Adrenal gland (tissue), 9 donors: ENCODE measurements at regions not wholly inside any gene's neighbourhood (a gene's known extent, or its start where the extent isn't known, plus 50 kb on each side); places are given as distances from the start of the nearest gene placed in this dataset.

Experiments
- DNase-seq, 7 donors: peaks; one replicate each; pipeline ENCODE4 v3.0.0-alpha.2; 2019 to 2020
- H3K27ac ChIP-seq, 5 donors: fragments of 200-600 bp; sonication (generic) in 4 of 5; 1 replicate in 3 of 5; 2 replicates in 2 of 5; pipeline versions ENCODE4 v1.5.1 to v1.8.0; 2016 to 2020; ENCODE audit warnings: mild to moderate bottlenecking in 1 of 5
- H3K27me3 ChIP-seq: fragments of 200-600 bp; 2 replicates; pipeline ENCODE4 v1.8.0; 2021
- H3K36me3 ChIP-seq, 2 donors: fragments of 200-600 bp; replicated peaks in 1 of 2; 1 replicate in 1 of 2; 2 replicates in 1 of 2; pipeline versions ENCODE4 v1.5.1 to v1.8.0; 2018 to 2022
- H3K4me1 ChIP-seq, 2 donors: fragments of 200-600 bp; replicated peaks in 1 of 2; 1 replicate in 1 of 2; 2 replicates in 1 of 2; pipeline versions ENCODE4 v1.5.1 to v1.8.0; 2018 to 2021
- H3K4me3 ChIP-seq, 4 donors: fragments of 200-600 bp; sonication (generic) in 3 of 4; one replicate each; pipeline ENCODE4 v1.5.1; 2016 to 2018
- H3K9me3 ChIP-seq, 3 donors: fragments of 200-600 bp; sonication (generic) in 1 of 3; replicated peaks in 1 of 3; 1 replicate in 2 of 3; 2 replicates in 1 of 3; pipeline versions ENCODE4 v1.5.1 to v1.8.0; 2016 to 2021
- POLR2A ChIP-seq, 2 donors: fragments of 450-650 bp; IDR thresholded peaks; one replicate each; pipeline ENCODE4 v1.6.1; 2017; ENCODE audit warnings: antibody characterized with exemption in 2 of 2, mild to moderate bottlenecking in 2 of 2, moderate library complexity in 1 of 2
- WGBS, 4 donors: extraction: QIAGEN DNeasy Blood & Tissue Kit in 2 of 4; methylation state at CpG; one replicate each; pipeline versions ENCODE4 v1.1.5 to v1.1.7; 2013 to 2017; 5-methylcytosine and 5-hydroxymethylcytosine counted together
- intact Hi-C, 2 donors: fragments of 100-400 bp; cut with DNase I; formaldehyde crosslinking; loops; one replicate each; pipeline versions ENCODE4 v1.14.1 to v1.15.0; 2022 to 2023
- TF ChIP-seq, protein P1 (sequence below), 6 experiments: fragments of 450-650 bp in 4 of 6; fragments of 200-600 bp in 2 of 6; sonication (generic) in 1 of 6; IDR thresholded peaks; 1 replicate in 5 of 6; 2 replicates in 1 of 6; pipeline versions ENCODE4 v1.5.1 to v1.8.0; 2016 to 2021; ENCODE audit warnings: antibody characterized with exemption in 6 of 6, mild to moderate bottlenecking in 2 of 6, moderate library complexity in 1 of 6
- donor health status: healthy with polysubstance abuse.
- donor health status: Bipolar disorder and iron deficiency.
- donor health status: DM: yes; HTN: yes; CAD: no.
- donor health status: DM: no; HTN: no; CAD: no.
- donor health status: DM: no; HTN: no; CAD: no.

DNA sequence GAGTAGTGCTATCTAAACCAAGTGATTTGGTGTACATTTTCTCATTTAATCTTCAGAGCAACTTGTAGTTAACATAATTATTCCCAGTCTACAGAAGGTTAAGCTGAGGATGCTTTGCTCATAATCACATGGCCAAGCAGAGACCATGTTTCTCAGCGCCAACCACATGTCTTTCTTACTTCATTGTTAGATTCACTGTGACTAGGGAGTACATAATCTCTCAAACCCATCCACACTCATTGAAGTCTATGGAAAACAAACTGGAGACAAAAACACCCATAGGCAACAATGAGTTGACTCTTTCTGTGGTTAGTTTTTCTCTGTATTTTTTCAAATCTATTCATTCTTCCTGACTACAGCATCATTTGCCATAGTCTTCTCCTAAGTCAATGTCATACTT is 281.7 kb upstream of the PTGER4 start:
- no peaks in the 10 kb centered on the region for H3K9me3 ChIP-seq
- intact Hi-C loops, result no loop called here

DNA sequence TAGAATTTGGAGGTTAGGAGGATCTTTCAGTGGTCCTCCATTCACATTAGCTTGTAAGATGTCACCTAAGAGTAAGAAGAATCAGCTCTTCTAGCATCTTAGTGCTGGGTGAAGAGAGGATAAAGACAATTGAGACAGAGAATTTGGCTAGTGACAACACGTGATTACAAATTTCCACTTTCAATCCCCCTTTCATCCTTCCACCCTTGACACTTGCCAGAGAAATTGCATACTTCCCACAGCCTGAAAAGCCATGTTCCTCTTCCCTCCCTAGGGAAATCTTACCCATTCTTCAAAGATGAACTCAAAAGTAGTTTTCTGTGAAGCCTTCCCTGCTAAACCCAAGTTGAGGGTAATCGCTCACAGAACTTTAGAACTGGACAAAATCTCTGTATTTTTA is 282.6 kb upstream of the PTGER4 start:
- intact Hi-C loops, result no loop called here
- Histone ChIP-seq H3K9me3 (no peaks in the 10 kb centered on the region), H3K27me3 (no peaks in the 10 kb centered on the region), H3K27ac (no peak overlapping the region), H3K36me3 (no peaks in the 10 kb centered on the region), H3K4me3 (no peak overlapping the region), H3K4me1 (peaks cover 0 to 4% of the 10 kb centered on the region in 2 donors)
- no peak for TF ChIP-seq POLR2A (IDR thresholded peaks at IDR 0.05)
- TF ChIP-seq, protein P1, sequence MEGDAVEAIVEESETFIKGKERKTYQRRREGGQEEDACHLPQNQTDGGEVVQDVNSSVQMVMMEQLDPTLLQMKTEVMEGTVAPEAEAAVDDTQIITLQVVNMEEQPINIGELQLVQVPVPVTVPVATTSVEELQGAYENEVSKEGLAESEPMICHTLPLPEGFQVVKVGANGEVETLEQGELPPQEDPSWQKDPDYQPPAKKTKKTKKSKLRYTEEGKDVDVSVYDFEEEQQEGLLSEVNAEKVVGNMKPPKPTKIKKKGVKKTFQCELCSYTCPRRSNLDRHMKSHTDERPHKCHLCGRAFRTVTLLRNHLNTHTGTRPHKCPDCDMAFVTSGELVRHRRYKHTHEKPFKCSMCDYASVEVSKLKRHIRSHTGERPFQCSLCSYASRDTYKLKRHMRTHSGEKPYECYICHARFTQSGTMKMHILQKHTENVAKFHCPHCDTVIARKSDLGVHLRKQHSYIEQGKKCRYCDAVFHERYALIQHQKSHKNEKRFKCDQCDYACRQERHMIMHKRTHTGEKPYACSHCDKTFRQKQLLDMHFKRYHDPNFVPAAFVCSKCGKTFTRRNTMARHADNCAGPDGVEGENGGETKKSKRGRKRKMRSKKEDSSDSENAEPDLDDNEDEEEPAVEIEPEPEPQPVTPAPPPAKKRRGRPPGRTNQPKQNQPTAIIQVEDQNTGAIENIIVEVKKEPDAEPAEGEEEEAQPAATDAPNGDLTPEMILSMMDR (IDR thresholded peaks at IDR 0.05), result no peak
- no peak for DNase-seq
- 28 to 73% (median 64%) methylated on average over 2 of the region's 2 CpGs for WGBS, 4 donors

More for the DNA sequence above, 281.7 kb upstream of the PTGER4 start:
- DNase-seq, result no peak
- Histone ChIP-seq H3K4me3 (no peak overlapping the region), H3K4me1 (peaks cover 0 to 4% of the 10 kb centered on the region in 2 donors), H3K27me3 (no peaks in the 10 kb centered on the region), H3K36me3 (no peaks in the 10 kb centered on the region), H3K27ac (no peak overlapping the region)
- TF ChIP-seq, protein P1 (IDR thresholded peaks at IDR 0.05), result no peak
- TF ChIP-seq POLR2A (IDR thresholded peaks at IDR 0.05), result no peak
- 68 to 87% (median 77%) methylated on average over 1 of the region's 1 CpG for WGBS, 4 donors

DNA sequence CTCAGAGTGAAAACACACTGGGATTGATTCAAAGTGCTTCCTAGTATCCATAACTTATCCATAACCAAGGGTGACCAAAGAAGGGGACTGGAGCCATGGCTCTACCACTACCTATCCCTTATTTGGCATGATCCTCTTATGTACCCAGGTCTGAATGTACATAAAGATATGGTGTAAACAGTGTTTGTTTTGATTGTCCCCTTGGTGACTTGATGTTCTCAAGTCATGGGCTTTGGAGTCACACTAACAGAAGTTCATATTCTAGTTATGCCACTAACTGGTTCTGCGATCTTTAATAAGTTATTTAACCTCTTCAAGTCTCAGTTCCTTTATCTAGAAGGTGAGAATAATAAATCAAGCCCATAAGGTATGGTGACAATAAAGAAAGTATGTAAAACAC is 283.4 kb upstream of the PTGER4 start:
- TF ChIP-seq POLR2A (IDR thresholded peaks at IDR 0.05), result no peak
- TF ChIP-seq, protein P1 (IDR thresholded peaks at IDR 0.05), result no peak
- Histone ChIP-seq H3K27ac (no peak overlapping the region), H3K4me3 (no peak overlapping the region), H3K4me1 (no peaks in the 10 kb centered on the region), H3K36me3 (no peaks in the 10 kb centered on the region), H3K27me3 (no peaks in the 10 kb centered on the region), H3K9me3 (no peaks in the 10 kb centered on the region)
- no peak for DNase-seq
- WGBS, 4 donors, result 71 to 87% (median 78%) methylated on average over 1 of the region's 1 CpG
- intact Hi-C loops, result no loop called here

DNA sequence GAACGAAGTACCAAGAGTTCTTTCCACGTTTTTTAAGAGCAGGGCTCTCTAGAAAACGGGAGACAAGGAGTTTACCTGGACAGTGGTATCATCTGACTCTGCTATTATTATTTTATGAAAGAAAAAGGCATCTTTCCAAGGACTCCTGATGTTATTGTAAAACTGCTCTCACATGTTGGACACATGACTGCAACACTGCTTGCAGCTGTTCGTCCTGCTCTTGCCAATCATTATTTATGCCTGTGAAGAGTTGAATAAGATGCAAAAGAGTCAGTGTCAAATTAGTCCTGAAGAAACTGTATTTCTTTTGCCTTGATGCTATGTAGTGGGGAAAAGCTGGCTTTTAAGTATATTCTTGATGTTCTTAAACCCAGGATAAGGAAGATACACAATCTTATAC is 284.5 kb upstream of the PTGER4 start:
- intact Hi-C loops, result no loop called here
- 50 to 61% (median 58%) methylated on average over 4 of the region's 4 CpGs for WGBS, 4 donors

More for the DNA sequence above, 284.5 kb upstream of the PTGER4 start:
- Histone ChIP-seq H3K4me3 (no peak overlapping the region), H3K27me3 (no peaks in the 10 kb centered on the region), H3K27ac (no peak overlapping the region), H3K4me1 (no peaks in the 10 kb centered on the region), H3K9me3 (no peaks in the 10 kb centered on the region), H3K36me3 (no peaks in the 10 kb centered on the region)
- DNase-seq, result no peak
- TF ChIP-seq, protein P1 (IDR thresholded peaks at IDR 0.05), result no peak
- no peak for TF ChIP-seq POLR2A (IDR thresholded peaks at IDR 0.05)
